GM06990 (cell line): ENCODE measurements at regions not wholly inside any gene's neighbourhood (a gene's known extent, or its start where the extent isn't known, plus 50 kb on each side); places are given as distances from the start of the nearest gene placed in this dataset.

Experiments
- DNase-seq: peaks from one replicate; pipeline ENCODE4 v3.0.0-alpha.2; 2011; ENCODE audit not compliant: insufficient read length; ENCODE audit errors: extremely low read depth
- H3K27me3 ChIP-seq: replicated peaks from 2 replicates; pipeline ENCODE4 v1.6.0; 2011; ENCODE audit warnings: low read length; ENCODE audit not compliant: control insufficient read depth, insufficient read depth
- H3K36me3 ChIP-seq: 2 replicates; pipeline ENCODE4 v1.5.1; 2011; ENCODE audit warnings: low read length; ENCODE audit not compliant: control insufficient read depth, insufficient read depth
- H3K4me3 ChIP-seq: replicated peaks from 2 replicates; pipeline ENCODE4 v1.5.1; 2011; ENCODE audit warnings: low read depth, mild to moderate bottlenecking, control low read depth, low read length
- CTCF ChIP-seq: IDR thresholded peaks from 2 replicates; pipeline ENCODE4 v1.5.1; 2011; ENCODE audit warnings: low read length, control low read depth, mild to moderate bottlenecking, inconsistent platforms; ENCODE audit not compliant: insufficient read depth, poor library complexity, severe bottlenecking

GRCh38 chr2:146077156-146077555 lies 1557.2 kb upstream of the ZEB2 start:
- Histone ChIP-seq H3K4me3 (no peak overlapping the region), H3K36me3 (no peaks in the 10 kb centered on the region), H3K27me3 (no peaks in the 10 kb centered on the region)
- TF ChIP-seq CTCF, result no peak
- no peak for DNase-seq

DNA sequence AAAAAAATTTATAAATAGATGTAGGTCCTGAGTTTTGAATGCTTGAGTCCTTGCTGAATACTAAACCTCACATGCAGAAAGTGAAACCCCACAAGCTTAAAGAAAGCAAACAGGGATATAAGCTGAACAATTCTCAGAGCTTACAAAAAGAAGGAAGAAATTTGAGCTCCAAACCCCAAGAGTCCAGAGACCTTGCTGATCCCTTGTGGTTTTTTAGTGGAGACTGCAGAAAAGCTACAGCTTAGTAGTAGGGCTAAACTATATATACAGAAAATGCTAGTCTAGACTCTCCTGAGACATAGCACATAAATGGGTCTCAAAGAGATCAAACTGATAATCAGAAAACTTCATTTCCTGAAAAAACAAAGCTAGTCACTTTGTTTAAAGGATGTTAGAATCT lies 1548.1 kb upstream of the ZEB2 start:
- Histone ChIP-seq H3K4me3 (no peak overlapping the region), H3K36me3 (no peaks in the 10 kb centered on the region), H3K27me3 (no peaks in the 10 kb centered on the region)
- no peak for DNase-seq
- no peak for TF ChIP-seq CTCF

- DNase-seq, result no peak
- Histone ChIP-seq H3K36me3 (no peaks in the 10 kb centered on the region), H3K27me3 (no peaks in the 10 kb centered on the region), H3K4me3 (no peak overlapping the region)
- no peak for TF ChIP-seq CTCF
Measured at GRCh38 chr2:146048141-146048540, 1528.2 kb upstream of the ZEB2 start.

DNA sequence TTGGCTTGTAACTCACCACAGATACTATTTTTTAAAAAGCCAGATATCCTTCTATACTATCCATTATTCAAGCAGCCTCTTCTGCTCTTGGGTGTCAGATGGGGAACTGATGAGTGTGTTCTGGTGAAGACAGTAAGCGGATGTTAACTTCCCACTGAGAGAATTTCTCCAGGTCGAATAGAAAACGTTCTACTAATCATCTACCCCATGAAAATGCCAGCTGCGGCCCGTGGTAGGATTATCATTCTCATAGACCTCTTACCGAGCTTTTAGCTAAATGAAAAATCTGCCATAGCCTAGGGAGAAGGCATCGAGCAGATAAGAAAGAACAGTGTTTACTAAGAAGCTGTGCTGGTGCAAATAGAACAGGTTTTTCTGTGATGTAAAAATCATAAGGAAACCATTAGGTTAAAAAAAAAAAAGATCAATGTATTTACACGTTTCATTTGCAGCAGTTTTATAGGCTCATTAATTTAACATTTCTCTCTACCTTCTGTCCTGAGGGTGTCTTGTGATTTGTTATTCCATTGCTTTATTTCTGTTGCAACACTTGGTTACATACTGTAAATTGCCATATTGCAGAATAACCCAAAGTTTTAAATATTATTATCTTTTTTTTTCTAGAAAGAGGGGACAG lies 1521.5 kb upstream of the ZEB2 start:
- no peak for TF ChIP-seq CTCF
- no peak for DNase-seq
- no peaks in the 10 kb centered on the region for H3K27me3 ChIP-seq

DNA sequence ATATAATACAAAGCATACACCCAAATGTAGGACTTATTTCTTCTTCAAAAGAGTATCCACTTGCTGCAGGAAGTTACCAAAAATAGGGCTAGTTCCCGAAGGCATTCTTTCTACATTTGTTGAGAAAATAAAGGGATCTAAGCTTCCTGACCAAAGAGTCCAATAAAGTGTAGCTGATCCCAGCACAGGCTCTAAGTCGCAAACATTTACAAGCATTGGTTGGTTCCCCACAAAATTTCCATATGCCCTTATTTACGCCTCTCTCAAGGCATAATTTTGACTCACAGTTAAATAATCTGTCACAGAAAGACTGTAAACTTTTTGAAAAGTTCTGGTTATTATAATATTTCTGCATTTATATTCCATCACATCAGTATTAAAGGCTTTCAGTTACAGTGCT lies 1520.1 kb upstream of the ZEB2 start:
- no peak for DNase-seq
- Histone ChIP-seq H3K27me3 (no peaks in the 10 kb centered on the region), H3K36me3 (no peaks in the 10 kb centered on the region), H3K4me3 (no peak overlapping the region)
- TF ChIP-seq CTCF, result no peak

More for the DNA sequence above, 1521.5 kb upstream of the ZEB2 start:
- H3K36me3 ChIP-seq, result no peaks in the 10 kb centered on the region
- H3K4me3 ChIP-seq, result no peak overlapping the region

GRCh38 chr2:146038014-146038413 lies 1518.1 kb upstream of the ZEB2 start:
- H3K4me3 ChIP-seq, result no peak overlapping the region
- no peak for DNase-seq
- H3K36me3 ChIP-seq, result no peaks in the 10 kb centered on the region
- H3K27me3 ChIP-seq, result no peaks in the 10 kb centered on the region
- TF ChIP-seq CTCF, result no peak
